Esophagus muscularis mucosa (tissue), 4 donors: ENCODE measurements at regions not wholly inside any gene's neighbourhood (a gene's known extent, or its start where the extent isn't known, plus 50 kb on each side); places are given as distances from the start of the nearest gene placed in this dataset.
"Not testable (repeated sequence)": the region's sequence is repeated elsewhere in the genome, so short reads cannot be mapped to it uniquely, and the experiment has no call there.

Experiments used
- DNase-seq: peaks from one replicate; pipeline ENCODE4 v3.0.0-alpha.2; 2017; ENCODE audit errors: extremely low spot score
- H3K27ac ChIP-seq, 4 donors: fragments of 200-600 bp; sonication (generic); replicated peaks in 1 of 4; 1 replicate in 3 of 4; 2 replicates in 1 of 4; pipeline ENCODE4 v1.5.1; 2016 to 2019; ENCODE audit warnings: mild to moderate bottlenecking in 1 of 4
- H3K27me3 ChIP-seq, 4 donors: fragments of 200-600 bp; sonication (generic); one replicate each; pipeline versions ENCODE4 v1.5.1 to v1.6.0; 2016 to 2019
- H3K36me3 ChIP-seq, 4 donors: fragments of 200-600 bp; sonication (generic); one replicate each; pipeline ENCODE4 v1.5.1; 2016 to 2019
- H3K4me1 ChIP-seq, 4 donors: fragments of 200-600 bp; sonication (generic); one replicate each; pipeline ENCODE4 v1.5.1; 2016 to 2019
- H3K4me3 ChIP-seq, 4 donors: fragments of 200-600 bp; sonication (generic); 1 replicate in 2 of 4; 2 replicates in 2 of 4; pipeline ENCODE4 v1.5.1; 2016 to 2019; ENCODE audit warnings: mild to moderate bottlenecking in 4 of 4, moderate library complexity in 1 of 4
- H3K9me3 ChIP-seq, 4 donors: fragments of 200-600 bp; sonication (generic); 1 replicate in 3 of 4; 2 replicates in 1 of 4; pipeline ENCODE4 v1.5.1; 2016 to 2019
- CTCF ChIP-seq, 3 experiments: fragments of 200-600 bp in 2 of 3; fragments of 450-650 bp in 1 of 3; sonication (generic) in 2 of 3; IDR thresholded peaks; one replicate each; pipeline ENCODE4 v1.5.1; 2017 to 2019; ENCODE audit warnings: antibody characterized with exemption in 3 of 3, mild to moderate bottlenecking in 2 of 3, moderate library complexity in 1 of 3
- EP300 ChIP-seq: sonication (generic); formaldehyde crosslinking; IDR thresholded peaks from one replicate; pipeline ENCODE4 v1.6.1; 2017; ENCODE audit warnings: antibody characterized with exemption
- POLR2A ChIP-seq: fragments of 450-650 bp; IDR thresholded peaks from one replicate; pipeline ENCODE4 v1.6.1; 2017; ENCODE audit warnings: antibody characterized with exemption, moderate library complexity, mild to moderate bottlenecking, low read depth
- POLR2AphosphoS5 ChIP-seq, 2 donors: sonication (generic); formaldehyde crosslinking; IDR thresholded peaks; one replicate each; pipeline ENCODE4 v1.6.1; 2017; ENCODE audit warnings: antibody characterized with exemption in 2 of 2
- WGBS: methylation state at CpG from one replicate; pipeline ENCODE4 v1.1.5; 2018; 5-methylcytosine and 5-hydroxymethylcytosine counted together
- intact Hi-C: fragments of 100-400 bp; cut with DNase I; formaldehyde crosslinking; loops from one replicate; pipeline ENCODE4 v1.15.1; 2023

GRCh38 chr20:29878281-29878741 lies 1379.2 kb upstream of the DEFB115 start:
- H3K27me3 ChIP-seq = peaks cover 0 to 25% (median 0%) of the 10 kb centered on the region in 4 donors
- no peaks in the 10 kb centered on the region for H3K36me3 ChIP-seq
- H3K9me3 ChIP-seq = peaks cover 0 to 47% (median 15%) of the 10 kb centered on the region in 4 donors
- H3K4me1 ChIP-seq = no peaks in the 10 kb centered on the region
- intact Hi-C loops = no loop called here
- DNase-seq = peak; percentile 94
- H3K4me3 ChIP-seq = peak overlapping the region in 1 of 4 donors; percentile 16
- WGBS = 42% methylated on average over 20 of the region's 24 CpGs
- no peak for TF ChIP-seq EP300
- TF ChIP-seq POLR2AphosphoS5 (IDR thresholded peaks at IDR 0.05) = no peak
- no peak for TF ChIP-seq CTCF (IDR thresholded peaks at IDR 0.05)
- no peak for TF ChIP-seq POLR2A
- no peak overlapping the region for H3K27ac ChIP-seq

- no peak overlapping the region for H3K4me3 ChIP-seq
- no peaks in the 10 kb centered on the region for H3K4me1 ChIP-seq
- no peak overlapping the region for H3K27ac ChIP-seq
- TF ChIP-seq POLR2AphosphoS5 (IDR thresholded peaks at IDR 0.05) (no peak), POLR2A (no peak), CTCF (IDR thresholded peaks at IDR 0.05) (no peak), EP300 (no peak)
- no peaks in the 10 kb centered on the region for H3K36me3 ChIP-seq
- peak; percentile 94 for DNase-seq
- H3K9me3 ChIP-seq = peaks cover 0 to 42% (median 15%) of the 10 kb centered on the region in 4 donors
- peaks cover 0 to 20% (median 0%) of the 10 kb centered on the region in 4 donors for H3K27me3 ChIP-seq
- WGBS = 57% methylated on average over 17 of the region's 24 CpGs
- intact Hi-C loops = no loop called here
These were observed 1378.6 kb upstream of the DEFB115 start for GRCh38 chr20:29878777-29879442.

- peak; percentile 92 for DNase-seq
- H3K36me3 ChIP-seq, H3K4me3 ChIP-seq, H3K4me1 ChIP-seq, H3K27ac ChIP-seq, intact Hi-C loops: not testable (repeated sequence)
- peaks cover 0 to 15% (median 0%) of the 10 kb centered on the region in 4 donors for H3K27me3 ChIP-seq
- WGBS = 94% methylated on average over 1 of the region's 1 CpG
- H3K9me3 ChIP-seq = peaks cover 0 to 26% (median 10%) of the 10 kb centered on the region in 4 donors
These were observed 1376.4 kb upstream of the DEFB115 start for GRCh38 chr20:29881107-29881506.

- peak; percentile 92 for DNase-seq
These were observed 1373.8 kb upstream of the DEFB115 start for GRCh38 chr20:29883514-29884219.

GRCh38 chr20:29884322-29884721 lies 1373.1 kb upstream of the DEFB115 start:
- DNase-seq, H3K9me3 ChIP-seq, H3K36me3 ChIP-seq, H3K27ac ChIP-seq, H3K4me3 ChIP-seq, H3K4me1 ChIP-seq, intact Hi-C loops, H3K27me3 ChIP-seq: not testable (repeated sequence)
- 75% methylated on average over 3 of the region's 3 CpGs for WGBS

More at GRCh38 chr20:29883514-29884219, 1373.8 kb upstream of the DEFB115 start:
- H3K4me1 ChIP-seq, H3K27me3 ChIP-seq, H3K4me3 ChIP-seq, intact Hi-C loops, H3K36me3 ChIP-seq, H3K27ac ChIP-seq: not testable (repeated sequence)
- H3K9me3 ChIP-seq = peaks cover 0 to 11% (median 8%) of the 10 kb centered on the region in 4 donors
- WGBS = 78% methylated on average over 13 of the region's 13 CpGs

- H3K4me1 ChIP-seq, H3K27me3 ChIP-seq, H3K36me3 ChIP-seq, H3K27ac ChIP-seq, H3K9me3 ChIP-seq, H3K4me3 ChIP-seq, intact Hi-C loops, DNase-seq: not testable (repeated sequence)
- WGBS = 28% methylated on average over 3 of the region's 3 CpGs
These were observed 1371.9 kb upstream of the DEFB115 start for GRCh38 chr20:29885282-29886185.

GRCh38 chr20:29891555-29891954 lies 1365.9 kb upstream of the DEFB115 start:
- intact Hi-C loops, H3K27me3 ChIP-seq, H3K4me1 ChIP-seq, H3K27ac ChIP-seq, H3K4me3 ChIP-seq, H3K36me3 ChIP-seq, H3K9me3 ChIP-seq: not testable (repeated sequence)
- 88% methylated on average over 5 of the region's 5 CpGs for WGBS
- DNase-seq = peak; percentile 90
